ENCODE measurements at regions not wholly inside any gene's neighbourhood (a gene's known extent, or its start where the extent isn't known, plus 50 kb on each side); places are given as distances from the start of the nearest gene placed in this dataset.
"Not testable (repeated sequence)": the region's sequence is repeated elsewhere in the genome, so short reads cannot be mapped to it uniquely, and the experiment has no call there.

DNA sequence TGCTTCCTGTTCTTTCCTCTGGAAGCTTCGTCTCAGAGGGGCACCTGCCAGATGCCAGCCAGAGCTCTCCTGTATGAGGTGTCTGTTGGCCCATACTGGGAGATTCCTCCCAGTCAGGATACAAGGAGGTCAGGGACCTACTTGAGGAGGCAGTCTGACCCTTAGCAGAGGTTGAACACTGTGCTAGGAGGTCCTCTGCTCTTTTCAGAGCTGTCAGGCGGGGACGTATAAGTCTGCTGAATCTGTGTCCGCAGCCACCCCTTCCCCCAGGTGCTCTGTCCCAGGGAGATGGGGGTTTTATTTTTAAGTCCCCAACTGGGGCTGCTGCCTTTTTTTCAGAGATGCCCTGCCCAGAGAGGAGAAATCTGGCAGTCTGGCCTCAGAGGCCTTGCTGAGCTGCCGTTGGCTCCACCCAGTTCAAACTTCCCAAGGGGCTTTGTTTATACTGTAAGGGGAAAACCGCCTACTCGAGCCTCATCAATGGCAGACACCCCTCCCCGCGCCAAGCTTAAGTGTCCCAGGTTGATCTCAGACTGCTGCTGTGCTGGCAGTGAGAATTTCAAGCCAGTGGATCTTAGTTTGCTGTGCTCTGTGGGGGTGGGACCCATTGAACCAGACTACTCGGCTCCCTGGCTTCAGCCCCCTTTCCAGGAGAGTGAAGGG is 326.7 kb downstream of the BCKDHB start:
- DNase-seq (ENCODE audit: low read depth) = no peak
- no peaks in the 10 kb centered on the region for H3K36me3 ChIP-seq (ENCODE audit: control insufficient read depth, insufficient read depth, low read length)
- no peaks in the 10 kb centered on the region for H3K27me3 ChIP-seq (ENCODE audit: control insufficient read depth, insufficient read depth, low read length)
- ChIA-PET CTCF (no interaction called here), POLR2A (no interaction called here)
- no peak overlapping the region for H3K4me3 ChIP-seq (ENCODE audit: low read depth, low read length)
- TF ChIP-seq, protein P1, sequence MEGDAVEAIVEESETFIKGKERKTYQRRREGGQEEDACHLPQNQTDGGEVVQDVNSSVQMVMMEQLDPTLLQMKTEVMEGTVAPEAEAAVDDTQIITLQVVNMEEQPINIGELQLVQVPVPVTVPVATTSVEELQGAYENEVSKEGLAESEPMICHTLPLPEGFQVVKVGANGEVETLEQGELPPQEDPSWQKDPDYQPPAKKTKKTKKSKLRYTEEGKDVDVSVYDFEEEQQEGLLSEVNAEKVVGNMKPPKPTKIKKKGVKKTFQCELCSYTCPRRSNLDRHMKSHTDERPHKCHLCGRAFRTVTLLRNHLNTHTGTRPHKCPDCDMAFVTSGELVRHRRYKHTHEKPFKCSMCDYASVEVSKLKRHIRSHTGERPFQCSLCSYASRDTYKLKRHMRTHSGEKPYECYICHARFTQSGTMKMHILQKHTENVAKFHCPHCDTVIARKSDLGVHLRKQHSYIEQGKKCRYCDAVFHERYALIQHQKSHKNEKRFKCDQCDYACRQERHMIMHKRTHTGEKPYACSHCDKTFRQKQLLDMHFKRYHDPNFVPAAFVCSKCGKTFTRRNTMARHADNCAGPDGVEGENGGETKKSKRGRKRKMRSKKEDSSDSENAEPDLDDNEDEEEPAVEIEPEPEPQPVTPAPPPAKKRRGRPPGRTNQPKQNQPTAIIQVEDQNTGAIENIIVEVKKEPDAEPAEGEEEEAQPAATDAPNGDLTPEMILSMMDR (IDR thresholded peaks at IDR 0.05; ENCODE audit: insufficient read depth, low read depth, low read length) = no peak

DNA sequence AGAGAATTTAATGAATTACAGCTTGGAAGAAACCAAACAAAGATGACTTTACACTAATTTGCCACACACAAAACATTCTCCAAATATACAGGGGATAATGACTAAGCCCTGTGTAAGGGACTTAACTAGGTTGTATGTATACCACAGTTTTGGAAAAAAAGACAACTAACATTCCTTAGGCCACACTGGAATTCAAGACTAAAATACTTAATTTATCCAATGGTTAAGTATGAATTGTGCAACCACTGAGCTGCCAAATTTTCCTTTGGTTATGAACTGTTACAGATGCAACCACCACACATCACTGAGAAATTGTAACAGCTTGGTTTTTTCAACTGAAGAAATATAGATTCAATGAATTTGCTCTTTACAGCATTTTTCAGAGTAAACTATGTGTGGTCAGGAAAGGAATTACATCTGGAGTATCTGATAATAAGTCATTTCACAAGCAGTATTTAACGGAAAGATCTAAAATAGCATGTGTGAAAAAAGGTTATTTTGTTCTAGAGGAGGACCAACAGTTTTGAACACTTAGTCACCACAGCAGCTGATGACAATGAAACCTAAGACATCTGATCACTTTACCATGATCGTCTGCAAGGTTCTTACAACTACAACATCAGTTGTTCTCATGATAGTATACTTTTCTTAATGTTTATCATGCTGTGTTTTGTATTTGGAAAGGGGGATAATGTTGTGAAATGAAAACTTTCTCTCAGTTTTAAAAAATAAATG is 318.8 kb downstream of the BCKDHB start:
- TF ChIP-seq, protein P1 (IDR thresholded peaks at IDR 0.05; ENCODE audit: insufficient read depth, low read depth, low read length) = no peak
- DNase-seq (ENCODE audit: low read depth) = peak; percentile 99
- no peak overlapping the region for H3K4me3 ChIP-seq (ENCODE audit: low read depth, low read length)
- ChIA-PET CTCF (interaction anchor here (0.8 to 1.5 kb wide), 4 partner anchors 15 to 255 kb away, joined by 3 to 4 read pairs (median 4); no protein-coding TSS in a partner anchor), POLR2A (interaction anchor here (0.7 kb wide), 1 partner anchor 259 kb away, joined by 3 read pairs; no protein-coding TSS in a partner anchor)
- H3K36me3 ChIP-seq (ENCODE audit: control insufficient read depth, insufficient read depth, low read length) = no peaks in the 10 kb centered on the region
- H3K27me3 ChIP-seq (ENCODE audit: control insufficient read depth, insufficient read depth, low read length) = no peaks in the 10 kb centered on the region

DNA sequence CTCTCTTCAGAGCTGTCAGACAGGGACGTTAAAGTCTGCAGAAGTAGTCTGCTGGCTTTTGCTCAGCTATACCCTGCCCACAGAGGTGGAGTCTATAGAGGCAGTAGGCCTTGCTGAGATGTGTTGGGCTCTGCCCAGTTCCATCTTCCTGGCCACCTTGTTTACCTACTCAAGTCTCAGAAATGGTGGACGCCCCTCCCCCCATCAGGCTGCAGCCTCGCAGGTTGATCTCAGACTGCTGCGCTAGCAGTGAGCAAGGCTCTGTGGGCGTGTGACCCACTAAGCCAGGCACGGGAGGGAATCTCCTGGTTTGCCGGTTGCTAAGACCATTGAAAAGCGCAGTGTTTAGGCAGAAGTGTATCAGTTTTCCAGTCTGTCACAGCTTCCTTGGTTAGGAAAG is 305.0 kb downstream of the BCKDHB start:
- POLR2A ChIA-PET = no interaction called here
- CTCF ChIA-PET = interaction anchor here (0.6 kb wide), 1 partner anchor 59 kb away, joined by 3 read pairs; no protein-coding TSS in a partner anchor
- no peak for DNase-seq (ENCODE audit: low read depth)

DNA sequence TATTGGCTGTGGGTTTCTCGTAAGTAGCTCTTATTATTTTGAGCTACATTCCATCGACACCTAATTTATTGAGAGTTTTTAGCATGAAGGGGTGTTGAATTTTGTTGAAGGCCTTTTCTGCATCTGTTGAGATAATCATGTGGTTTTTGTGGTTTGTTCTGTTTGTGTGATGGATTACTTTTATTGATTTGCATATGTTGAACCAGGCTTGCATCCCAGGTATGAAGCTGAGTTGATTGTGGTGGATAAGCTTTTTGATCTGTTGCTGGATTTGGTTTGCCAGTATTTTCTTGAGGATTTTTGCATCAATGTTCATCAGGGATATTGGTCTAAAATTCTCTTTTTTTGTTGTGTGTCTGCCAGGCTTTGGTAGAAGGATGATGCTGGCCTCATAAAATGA is 301.5 kb downstream of the BCKDHB start:
- H3K27me3 ChIP-seq (ENCODE audit: control insufficient read depth, insufficient read depth, low read length); DNase-seq (ENCODE audit: low read depth); H3K36me3 ChIP-seq (ENCODE audit: control insufficient read depth, insufficient read depth, low read length); CTCF ChIA-PET; POLR2A ChIA-PET; H3K4me3 ChIP-seq (ENCODE audit: low read depth, low read length): not testable (repeated sequence)

More for the DNA sequence above, 305.0 kb downstream of the BCKDHB start:
- Histone ChIP-seq H3K27me3 (ENCODE audit: control insufficient read depth, insufficient read depth, low read length) (no peaks in the 10 kb centered on the region), H3K4me3 (ENCODE audit: low read depth, low read length) (no peak overlapping the region), H3K36me3 (ENCODE audit: control insufficient read depth, insufficient read depth, low read length) (no peaks in the 10 kb centered on the region)
- TF ChIP-seq, protein P1 (IDR thresholded peaks at IDR 0.05; ENCODE audit: insufficient read depth, low read depth, low read length) = no peak

DNA sequence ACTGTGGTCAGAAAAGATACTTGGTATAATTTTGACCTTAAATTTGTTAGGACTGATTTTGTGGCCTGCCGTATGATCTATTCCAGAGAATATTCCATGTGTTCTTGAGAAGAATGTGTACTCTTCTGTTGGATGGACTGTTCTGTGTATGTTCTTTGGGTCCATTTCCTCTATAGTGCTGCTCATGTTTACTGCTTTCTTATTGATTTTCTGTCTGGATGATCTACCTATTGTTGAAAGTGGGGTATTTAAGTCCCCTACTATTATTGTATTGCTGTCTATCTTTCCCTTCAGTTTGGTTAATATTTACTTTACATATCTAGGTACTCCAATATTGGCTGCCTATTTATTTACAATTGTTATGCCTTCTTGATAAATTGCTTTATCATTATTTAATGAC is 298.4 kb downstream of the BCKDHB start:
- Histone ChIP-seq H3K27me3 (ENCODE audit: control insufficient read depth, insufficient read depth, low read length) (no peaks in the 10 kb centered on the region), H3K36me3 (ENCODE audit: control insufficient read depth, insufficient read depth, low read length) (no peaks in the 10 kb centered on the region), H3K4me3 (ENCODE audit: low read depth, low read length) (no peak overlapping the region)
- DNase-seq (ENCODE audit: low read depth) = no peak
- TF ChIP-seq, protein P1 (IDR thresholded peaks at IDR 0.05; ENCODE audit: insufficient read depth, low read depth, low read length) = no peak
- POLR2A ChIA-PET = no interaction called here
- CTCF ChIA-PET = interaction anchor here (0.6 kb wide), 1 partner anchor 14 kb away, joined by 3 read pairs; no protein-coding TSS in a partner anchor
